Renal cortical epithelial cell (primary cell): ENCODE measurements at regions not wholly inside any gene's neighbourhood (a gene's known extent, or its start where the extent isn't known, plus 50 kb on each side); places are given as distances from the start of the nearest gene placed in this dataset.

Experiments used
- DNase-seq: peaks from one replicate; pipeline ENCODE4 v3.0.0-alpha.2; 2011; ENCODE audit warnings: low read depth

GRCh38 chr5:20113931-20114330, 125.9 kb upstream of the CDH18 start:
- DNase-seq, result no peak

DNA sequence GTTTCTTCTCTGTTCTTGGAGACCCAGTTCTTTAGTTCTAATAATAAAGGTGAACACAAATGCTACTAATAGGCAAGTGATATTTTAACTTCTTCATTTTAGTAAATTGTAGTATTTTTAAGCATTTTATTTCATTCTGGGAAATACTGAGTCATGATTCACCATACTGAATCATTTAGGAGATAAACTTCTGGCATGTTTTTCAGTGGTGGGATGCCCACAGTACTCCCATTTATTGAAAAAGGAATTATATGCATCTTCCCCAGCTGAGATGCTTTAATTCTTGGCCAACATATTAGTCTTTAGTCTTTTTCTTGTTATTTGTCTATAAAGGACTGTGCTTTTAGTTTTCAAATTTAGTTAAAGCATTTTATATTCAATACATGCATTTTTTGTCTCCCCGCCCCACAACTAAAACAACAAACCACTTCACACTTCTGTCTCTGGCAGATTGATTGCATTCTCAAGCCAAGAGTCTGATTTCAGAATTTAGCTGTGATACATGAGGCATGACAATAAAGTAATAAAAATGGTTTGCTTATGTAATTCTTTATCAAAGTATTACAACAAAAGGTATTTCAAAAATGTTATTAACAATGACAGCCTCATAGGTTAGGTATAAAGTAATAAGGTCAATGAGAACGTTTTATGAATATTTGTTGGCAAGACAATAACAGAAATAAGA, 125.2 kb upstream of the CDH18 start:
- DNase-seq, result no peak

DNA sequence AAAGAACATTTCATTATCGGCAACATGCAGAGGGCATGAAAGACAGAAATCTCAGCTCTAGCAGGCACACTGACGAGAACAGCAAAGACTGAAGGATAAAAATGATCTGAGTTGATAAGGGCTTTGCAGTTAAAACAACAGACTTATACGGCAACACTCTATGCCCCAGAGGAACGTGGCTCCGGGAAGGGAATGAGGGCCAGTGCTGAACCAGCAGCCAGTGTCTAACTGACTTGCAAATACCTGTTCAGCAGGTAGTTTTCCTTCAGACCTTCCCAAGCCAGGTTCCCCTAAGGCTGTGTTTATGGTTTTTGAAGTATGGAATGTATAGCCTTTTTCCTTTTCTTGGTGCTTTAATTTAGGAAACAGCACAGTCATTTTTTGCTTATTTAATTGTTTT, 121.3 kb upstream of the CDH18 start:
- no peak for DNase-seq

DNA sequence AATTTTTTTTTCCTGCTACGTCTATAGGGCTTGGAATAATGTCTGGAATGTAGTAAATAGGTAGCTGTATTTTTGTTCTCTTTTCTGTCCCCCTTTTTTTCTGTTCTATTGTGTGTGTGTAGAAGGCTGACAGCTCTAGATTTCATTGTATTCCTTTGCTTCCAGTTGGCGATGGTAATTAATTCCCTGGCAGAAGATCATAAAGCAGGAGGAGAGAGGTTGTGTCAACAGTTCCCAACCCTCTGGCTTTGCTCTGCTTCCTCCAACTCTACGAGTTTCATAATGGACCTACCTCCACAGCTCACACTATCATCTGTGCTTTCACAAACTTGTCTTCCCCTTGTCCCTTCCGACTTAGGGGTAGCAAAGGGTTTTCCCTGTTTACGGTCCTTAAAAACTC, 117.9 kb upstream of the CDH18 start:
- no peak for DNase-seq

GRCh38 chr5:20102293-20102692, 114.3 kb upstream of the CDH18 start:
- no peak for DNase-seq

- no peak for DNase-seq
Measured at GRCh38 chr5:20098694-20099093, 110.7 kb upstream of the CDH18 start.

DNA sequence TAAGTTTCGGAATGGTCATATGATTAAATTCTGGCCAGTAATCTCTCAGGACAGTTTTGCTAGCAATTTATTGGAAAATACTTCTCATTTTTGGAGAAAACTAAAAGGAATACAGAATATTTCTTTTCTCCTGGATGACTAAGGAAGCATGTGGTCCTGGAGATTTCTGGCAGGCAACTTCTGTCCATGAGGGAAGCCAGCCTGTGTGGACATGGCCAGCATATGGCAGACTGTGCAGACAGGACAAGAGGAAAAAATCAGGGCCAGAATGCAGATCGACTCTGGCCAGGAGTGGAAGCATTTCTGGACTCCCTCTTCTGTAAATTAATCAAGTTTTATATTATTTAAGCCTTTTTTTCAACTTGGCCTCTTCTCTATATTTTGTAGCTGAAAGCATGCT, 100.4 kb upstream of the CDH18 start:
- no peak for DNase-seq

DNA sequence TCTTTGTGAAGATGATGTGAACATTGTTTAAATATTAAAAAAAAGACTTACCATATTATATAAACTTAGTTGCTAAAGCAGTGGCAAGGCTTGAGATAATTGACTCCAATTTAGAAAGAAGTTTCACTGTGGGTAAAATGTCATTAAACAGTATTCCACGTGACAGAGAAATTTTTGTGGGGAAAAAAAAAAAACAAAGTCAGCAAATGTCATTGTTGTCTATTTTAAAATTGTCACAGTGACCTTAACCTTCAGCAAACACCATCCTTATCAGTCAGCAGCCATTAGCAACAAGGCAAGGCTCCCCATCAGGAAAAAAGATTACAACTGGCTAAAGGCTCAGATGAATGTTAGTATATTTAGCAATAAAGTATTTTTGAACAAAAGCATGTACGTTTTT, 99.3 kb upstream of the CDH18 start:
- DNase-seq, result no peak

- DNase-seq, result no peak
Measured at GRCh38 chr5:20077186-20077585, 89.2 kb upstream of the CDH18 start.

GRCh38 chr5:20056933-20057332, 68.9 kb upstream of the CDH18 start:
- DNase-seq, result no peak

DNA sequence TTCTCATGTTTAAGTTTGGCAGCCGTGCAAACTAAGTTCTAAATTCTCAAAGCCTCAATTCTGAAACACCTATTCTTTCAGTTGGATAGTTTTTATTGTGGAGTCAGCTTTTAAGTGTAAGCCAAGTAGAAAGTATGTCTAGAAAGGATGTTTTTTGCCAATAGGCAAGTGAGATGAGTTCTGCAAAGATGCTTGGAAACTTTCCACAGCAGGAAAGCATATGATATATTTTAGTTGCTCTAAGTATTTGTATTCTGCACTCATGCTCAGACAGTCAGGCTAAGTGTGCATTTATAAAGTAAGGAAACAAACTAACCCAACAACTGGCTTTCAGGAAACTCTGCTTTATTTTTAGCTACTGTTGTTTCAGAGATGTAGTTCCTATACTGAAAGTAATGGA, 67.3 kb upstream of the CDH18 start:
- DNase-seq, result no peak

GRCh38 chr5:20050262-20050661, 62.3 kb upstream of the CDH18 start:
- DNase-seq, result peak; percentile 1

DNA sequence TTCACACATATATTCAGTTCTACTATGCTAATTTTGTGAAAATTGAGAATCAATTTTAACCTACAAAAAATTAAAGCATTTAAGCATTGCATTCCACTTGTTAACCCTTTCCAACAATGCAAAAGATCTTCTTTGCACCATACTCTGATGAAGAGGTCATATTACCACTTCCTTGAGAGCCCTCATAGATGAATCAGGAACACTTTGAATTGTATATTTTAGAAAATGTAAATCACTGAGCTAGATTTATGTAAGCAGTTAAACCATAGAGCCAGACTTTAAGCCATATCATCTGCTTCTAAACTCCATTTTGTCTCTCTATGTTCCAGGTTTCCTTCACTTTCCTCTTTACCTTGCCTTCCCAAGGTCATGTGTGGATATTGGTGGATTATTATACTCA, 56.5 kb upstream of the CDH18 start:
- DNase-seq, result no peak

DNA sequence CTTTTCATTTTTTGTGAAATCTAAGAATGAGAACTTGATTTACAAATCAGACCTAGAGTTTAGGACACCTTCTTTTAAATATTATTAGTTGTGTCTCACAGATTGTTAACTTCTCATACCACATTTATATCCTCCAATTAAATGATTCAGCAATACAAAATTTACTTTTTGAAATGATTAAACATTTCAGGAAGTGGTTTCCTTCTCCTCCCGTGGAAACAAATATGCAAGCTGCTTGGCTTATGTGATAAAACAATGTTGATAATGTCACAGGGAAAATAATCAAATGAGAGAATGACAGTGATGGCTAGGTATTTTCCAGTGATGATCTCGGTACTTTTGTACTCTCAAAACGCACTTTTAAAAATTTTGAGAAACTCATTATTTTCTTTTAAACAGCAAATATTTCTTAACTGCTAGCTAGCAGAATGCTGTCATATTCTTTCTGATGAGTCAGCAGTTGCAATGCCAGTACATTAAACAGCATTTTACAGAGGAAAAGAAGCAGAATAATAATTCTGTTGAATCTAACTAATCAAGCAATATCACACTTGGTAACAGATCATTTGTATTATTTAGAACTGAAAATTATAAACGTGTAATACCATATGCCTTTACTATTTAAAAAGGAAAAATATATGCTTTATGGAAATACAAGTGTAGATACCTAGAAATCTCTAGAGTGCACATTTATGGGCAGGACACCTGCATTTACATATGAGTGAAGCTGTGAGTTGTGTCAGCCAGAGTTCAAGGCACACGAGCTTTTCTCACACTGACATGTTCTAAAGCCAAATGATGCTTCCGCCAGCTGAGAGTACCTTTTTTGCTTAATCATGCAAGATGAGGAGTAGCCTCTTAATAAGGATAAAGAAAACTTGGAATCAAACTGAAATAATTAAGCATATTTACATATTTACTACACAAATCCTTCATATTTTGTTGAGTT, 53.6 kb upstream of the CDH18 start:
- no peak for DNase-seq

DNA sequence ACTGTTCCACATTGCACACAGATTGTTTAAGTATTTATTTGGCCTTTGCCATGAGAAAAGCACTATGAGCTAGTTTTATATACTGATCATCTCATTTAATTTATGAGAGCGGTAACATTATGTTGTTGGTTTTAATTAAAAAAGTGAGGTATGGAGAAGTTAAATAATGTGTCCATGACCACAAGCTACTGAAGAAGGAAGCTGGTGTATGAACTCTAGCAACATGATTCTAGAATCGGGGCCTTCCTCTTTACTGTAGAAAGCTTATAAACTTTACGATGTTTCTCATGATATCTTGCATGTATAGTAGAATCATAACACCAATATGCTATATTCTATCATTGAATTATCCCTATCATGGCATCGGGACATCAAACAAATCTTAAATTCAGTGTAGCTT, 52.9 kb upstream of the CDH18 start:
- DNase-seq, result no peak
